ENCODE measurements at regions not wholly inside any gene's neighbourhood (a gene's known extent, or its start where the extent isn't known, plus 50 kb on each side); places are given as distances from the start of the nearest gene placed in this dataset.

DNA sequence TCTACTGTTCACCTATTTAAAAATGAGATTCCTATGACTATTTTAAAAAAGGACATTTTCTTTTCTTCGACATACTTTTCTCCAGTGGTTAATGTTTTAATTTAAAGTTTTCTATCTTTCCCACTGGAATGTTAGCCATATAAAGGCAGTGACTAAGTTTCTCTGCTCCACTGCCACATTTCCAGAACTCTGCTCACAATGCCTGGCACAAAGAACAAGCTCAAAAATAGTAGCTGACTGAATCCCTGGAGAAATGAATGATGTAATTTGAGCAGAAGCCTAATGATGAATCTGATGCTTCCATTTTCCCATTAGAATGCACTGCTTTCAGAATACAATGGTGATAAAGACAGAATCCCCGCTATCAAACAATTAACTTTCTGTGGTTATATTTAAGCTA lies 817.8 kb downstream of the MTRR start:
- TF ChIP-seq CREB1 (IDR thresholded peaks at IDR 0.05; ENCODE audit: low read depth) = no peak
- no peak for TF ChIP-seq EP300 (IDR thresholded peaks at IDR 0.05; ENCODE audit: borderline replicate concordance in 1 of 2, control insufficient read depth in 1 of 2, low read depth in 2 of 2, low read length in 2 of 2)
- no peak for TF ChIP-seq JUND (IDR thresholded peaks at IDR 0.05; ENCODE audit: low read depth, low read length)
- TF ChIP-seq YY1 (IDR thresholded peaks at IDR 0.05; ENCODE audit: low read depth, low read length) = no peak
- TF ChIP-seq, protein P1, sequence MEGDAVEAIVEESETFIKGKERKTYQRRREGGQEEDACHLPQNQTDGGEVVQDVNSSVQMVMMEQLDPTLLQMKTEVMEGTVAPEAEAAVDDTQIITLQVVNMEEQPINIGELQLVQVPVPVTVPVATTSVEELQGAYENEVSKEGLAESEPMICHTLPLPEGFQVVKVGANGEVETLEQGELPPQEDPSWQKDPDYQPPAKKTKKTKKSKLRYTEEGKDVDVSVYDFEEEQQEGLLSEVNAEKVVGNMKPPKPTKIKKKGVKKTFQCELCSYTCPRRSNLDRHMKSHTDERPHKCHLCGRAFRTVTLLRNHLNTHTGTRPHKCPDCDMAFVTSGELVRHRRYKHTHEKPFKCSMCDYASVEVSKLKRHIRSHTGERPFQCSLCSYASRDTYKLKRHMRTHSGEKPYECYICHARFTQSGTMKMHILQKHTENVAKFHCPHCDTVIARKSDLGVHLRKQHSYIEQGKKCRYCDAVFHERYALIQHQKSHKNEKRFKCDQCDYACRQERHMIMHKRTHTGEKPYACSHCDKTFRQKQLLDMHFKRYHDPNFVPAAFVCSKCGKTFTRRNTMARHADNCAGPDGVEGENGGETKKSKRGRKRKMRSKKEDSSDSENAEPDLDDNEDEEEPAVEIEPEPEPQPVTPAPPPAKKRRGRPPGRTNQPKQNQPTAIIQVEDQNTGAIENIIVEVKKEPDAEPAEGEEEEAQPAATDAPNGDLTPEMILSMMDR (IDR thresholded peaks at IDR 0.05 in 2 of 3, conservative IDR thresholded peaks at IDR 0.05 in 1 of 3; ENCODE audit: control insufficient read depth in 2 of 3, extremely low read depth in 1 of 3, insufficient read depth in 1 of 3, low read depth in 3 of 3, low read length in 3 of 3) = no peak
- TF ChIP-seq ZNF274 (IDR thresholded peaks at IDR 0.05; ENCODE audit: insufficient read depth, insufficient read length) = no peak
- TF ChIP-seq TBL1XR1 (IDR thresholded peaks at IDR 0.05; ENCODE audit: low read depth, low read length) = no peak
- TF ChIP-seq, protein P2, sequence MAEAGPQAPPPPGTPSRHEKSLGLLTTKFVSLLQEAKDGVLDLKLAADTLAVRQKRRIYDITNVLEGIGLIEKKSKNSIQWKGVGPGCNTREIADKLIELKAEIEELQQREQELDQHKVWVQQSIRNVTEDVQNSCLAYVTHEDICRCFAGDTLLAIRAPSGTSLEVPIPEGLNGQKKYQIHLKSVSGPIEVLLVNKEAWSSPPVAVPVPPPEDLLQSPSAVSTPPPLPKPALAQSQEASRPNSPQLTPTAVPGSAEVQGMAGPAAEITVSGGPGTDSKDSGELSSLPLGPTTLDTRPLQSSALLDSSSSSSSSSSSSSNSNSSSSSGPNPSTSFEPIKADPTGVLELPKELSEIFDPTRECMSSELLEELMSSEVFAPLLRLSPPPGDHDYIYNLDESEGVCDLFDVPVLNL (IDR thresholded peaks at IDR 0.05; ENCODE audit: low read depth, low read length) = no peak
- no peak for TF ChIP-seq POLR2AphosphoS2 (IDR thresholded peaks at IDR 0.05; ENCODE audit: low read depth, low read length)
- TF ChIP-seq EZH2 (IDR thresholded peaks at IDR 0.05; ENCODE audit: borderline replicate concordance, control insufficient read depth, low read depth, low read length) = no peak
- no peak for TF ChIP-seq HDGF (IDR thresholded peaks at IDR 0.05)

All from GM12878 (cell line).